GM19240 (cell line): ENCODE measurements at regions not wholly inside any gene's neighbourhood (a gene's known extent, or its start where the extent isn't known, plus 50 kb on each side); places are given as distances from the start of the nearest gene placed in this dataset.
"Not testable (repeated sequence)": the region's sequence is repeated elsewhere in the genome, so short reads cannot be mapped to it uniquely, and the experiment has no call there.

Experiments used
- DNase-seq: peaks from one replicate; pipeline ENCODE4 v3.0.0; 2011; ENCODE audit warnings: low spot score; ENCODE audit not compliant: insufficient read length

- DNase-seq, result no peak
Observed at GRCh38 chr1:37159102-37159501, 124.8 kb upstream of the GRIK3 start.

GRCh38 chr1:37161171-37161570 lies 126.9 kb upstream of the GRIK3 start:
- DNase-seq, result no peak

- no peak for DNase-seq
Observed at GRCh38 chr1:37162059-37162458, 127.7 kb upstream of the GRIK3 start.

GRCh38 chr1:37166005-37166404 lies 131.7 kb upstream of the GRIK3 start:
- DNase-seq, result no peak

DNA sequence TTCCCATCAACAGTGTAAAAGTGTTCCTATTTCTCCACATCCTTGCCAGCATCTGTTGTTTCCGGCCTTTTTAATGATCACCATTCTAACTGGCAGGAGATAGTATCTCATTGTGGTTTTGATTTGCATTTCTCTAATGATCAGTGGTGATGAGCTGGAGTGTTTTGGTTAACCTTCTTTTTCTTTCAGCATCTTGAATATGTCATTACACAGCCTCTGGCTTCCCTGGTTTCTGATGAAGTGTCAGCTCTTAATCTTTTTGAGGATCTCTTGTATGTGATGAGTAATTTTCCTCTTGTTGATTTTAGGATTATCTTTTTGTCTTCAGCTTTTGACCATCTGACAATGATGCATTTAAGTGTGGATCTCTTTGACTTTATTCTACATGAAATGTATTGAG lies 133.2 kb upstream of the GRIK3 start:
- DNase-seq, result no peak

DNA sequence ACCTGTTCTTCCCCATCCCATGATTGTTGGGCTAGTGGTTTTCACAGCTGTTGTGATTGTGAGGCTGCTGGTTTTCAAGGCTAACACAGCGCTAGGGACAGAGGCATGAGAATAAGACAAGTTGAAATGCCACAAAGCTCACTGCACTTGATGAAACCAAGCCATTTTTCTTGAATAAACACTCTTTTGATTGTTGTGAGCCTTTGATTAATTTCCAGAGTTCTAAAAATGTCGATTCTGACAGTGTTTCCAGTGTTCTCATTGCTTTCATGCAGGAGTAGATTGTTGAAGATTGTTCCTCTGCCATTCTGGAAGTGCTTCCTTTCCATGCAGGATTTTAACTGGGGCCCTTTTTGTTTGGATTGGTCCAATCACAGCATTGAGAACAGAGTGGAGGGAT lies 134.9 kb upstream of the GRIK3 start:
- DNase-seq, result no peak

DNA sequence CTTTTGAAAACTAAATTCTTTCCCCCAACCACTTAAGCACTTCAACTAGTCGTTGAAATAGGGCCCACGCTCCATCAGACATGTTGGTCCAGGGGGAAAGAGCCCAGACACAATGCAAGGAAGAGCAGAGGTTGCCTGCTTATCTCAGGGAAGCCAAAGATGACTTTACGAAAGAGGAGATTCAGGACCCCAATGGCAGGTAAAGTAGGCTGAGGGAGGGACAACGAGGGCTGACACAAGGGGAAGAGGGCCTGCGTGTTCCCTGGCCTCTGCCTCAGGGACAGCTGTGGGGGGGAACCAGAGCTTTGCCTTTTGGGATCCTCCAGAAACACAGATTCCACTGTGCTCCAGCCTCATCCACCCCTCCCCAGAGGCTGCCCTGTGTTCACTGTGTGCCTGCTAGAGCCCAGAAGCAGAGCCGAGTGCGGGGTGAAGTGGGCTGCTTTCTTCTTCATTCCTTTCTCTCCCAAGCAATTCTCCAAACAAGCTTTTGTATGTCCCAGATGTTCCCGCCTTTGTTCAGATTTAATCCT lies 135.5 kb upstream of the GRIK3 start:
- DNase-seq, result no peak

GRCh38 chr1:37171691-37172090 lies 137.4 kb upstream of the GRIK3 start:
- no peak for DNase-seq

DNA sequence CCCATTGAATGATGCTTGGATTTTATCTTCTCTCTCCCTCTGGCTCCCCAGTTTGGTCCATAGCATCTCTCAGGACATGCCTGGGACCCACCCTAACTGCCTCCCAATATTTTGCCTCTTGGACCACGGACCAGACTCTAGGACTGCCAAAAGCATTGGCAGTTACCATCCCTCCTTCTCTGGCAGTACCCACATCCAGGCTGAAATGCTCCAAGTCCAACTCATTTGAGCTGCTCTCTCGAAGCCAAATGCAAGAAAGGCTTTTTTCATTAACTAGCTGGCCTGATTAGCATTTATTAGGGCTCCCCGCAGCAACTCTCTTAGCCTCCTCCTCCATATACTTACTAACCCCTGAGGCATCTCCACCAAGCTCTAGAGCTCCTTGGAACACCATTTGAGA lies 140.0 kb upstream of the GRIK3 start:
- no peak for DNase-seq

- no peak for DNase-seq
Observed at GRCh38 chr1:37174876-37175275, 140.6 kb upstream of the GRIK3 start.

- no peak for DNase-seq
Observed at GRCh38 chr1:37175666-37176215, 141.4 kb upstream of the GRIK3 start.

- DNase-seq, result no peak
Observed at GRCh38 chr1:37176269-37176668, 142.0 kb upstream of the GRIK3 start.

DNA sequence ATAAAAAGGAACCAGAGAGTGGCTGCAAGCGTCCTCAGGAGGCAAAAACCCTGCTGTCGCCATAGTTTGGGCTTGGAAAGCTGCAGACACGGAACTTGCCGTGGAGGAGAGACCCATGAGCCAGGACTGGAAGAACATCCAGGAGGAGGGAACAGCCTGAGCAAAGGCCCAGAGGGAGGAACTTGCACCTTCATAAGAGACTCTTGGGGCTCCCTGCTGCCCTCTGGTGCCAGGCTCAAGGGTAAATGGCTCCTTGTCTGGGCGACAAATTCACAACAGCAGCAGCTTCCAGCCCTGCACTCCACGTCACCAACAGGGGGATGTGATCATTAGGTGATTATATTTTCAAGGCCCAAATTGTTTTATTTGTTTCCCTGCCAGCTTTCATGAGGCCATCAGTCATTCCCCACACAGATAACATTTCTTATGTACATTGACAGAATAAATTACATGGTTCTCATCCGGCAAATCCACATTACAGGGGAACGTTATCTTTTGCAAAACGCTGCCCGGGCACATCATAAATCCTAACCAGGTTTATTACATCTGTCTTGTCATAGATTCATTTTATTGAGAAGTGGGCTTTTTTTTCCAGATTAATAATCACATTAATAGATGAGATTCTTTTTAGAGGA lies 143.0 kb upstream of the GRIK3 start:
- no peak for DNase-seq

GRCh38 chr1:37181425-37181824 lies 147.1 kb upstream of the GRIK3 start:
- DNase-seq, result no peak

- DNase-seq, result no peak
Observed at GRCh38 chr1:37184789-37185188, 150.5 kb upstream of the GRIK3 start.

GRCh38 chr1:37186246-37186756 lies 152.0 kb upstream of the GRIK3 start:
- DNase-seq, result no peak

- DNase-seq, result no peak
Observed at GRCh38 chr1:37189111-37189510, 154.8 kb upstream of the GRIK3 start.

DNA sequence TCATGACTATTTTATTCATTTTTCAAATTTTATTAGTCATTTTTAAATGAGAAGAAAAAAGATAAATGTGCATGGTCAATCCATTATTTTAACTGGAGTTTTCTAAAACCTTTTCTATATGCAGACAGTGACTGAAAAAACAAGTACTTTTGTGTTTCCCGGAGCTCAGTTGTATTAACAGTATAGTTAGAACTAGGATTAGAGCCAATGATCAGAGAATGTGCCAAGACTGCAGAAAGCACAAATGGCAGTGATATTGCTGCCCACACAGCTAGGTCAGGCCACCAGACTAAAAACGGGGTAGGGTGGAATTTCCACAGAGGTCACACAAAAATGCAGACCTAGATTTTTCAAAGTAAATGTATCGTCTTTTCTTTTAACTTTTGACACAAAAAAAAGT lies 163.1 kb upstream of the GRIK3 start:
- DNase-seq, result no peak

- not testable (repeated sequence) for DNase-seq
Observed at GRCh38 chr1:37214305-37214704, 180.0 kb upstream of the GRIK3 start.

DNA sequence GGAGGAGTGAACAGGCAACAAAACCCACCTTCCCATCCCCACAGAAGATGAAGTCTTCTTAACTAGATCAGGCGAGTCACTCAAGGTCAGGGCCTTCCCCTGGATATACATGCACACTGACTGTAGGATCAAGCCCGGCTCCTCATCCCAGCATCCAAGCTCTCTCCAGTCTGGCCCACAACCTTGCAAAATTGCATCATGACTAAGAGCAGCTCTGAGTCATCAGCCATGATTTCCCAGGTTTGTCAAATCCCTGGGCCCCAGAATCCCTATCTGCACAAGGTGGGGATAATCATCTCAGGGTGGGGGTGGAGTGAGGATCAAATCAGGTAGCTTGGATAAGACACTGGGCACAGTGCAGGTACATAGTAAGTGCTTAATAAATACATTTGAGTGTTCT lies 199.3 kb upstream of the GRIK3 start:
- no peak for DNase-seq

GRCh38 chr1:37234941-37235418 lies 200.7 kb upstream of the GRIK3 start:
- no peak for DNase-seq

GRCh38 chr1:37237948-37238347 lies 203.6 kb upstream of the GRIK3 start:
- DNase-seq, result no peak
